GM23338 (cell line): ENCODE measurements at regions not wholly inside any gene's neighbourhood (a gene's known extent, or its start where the extent isn't known, plus 50 kb on each side); places are given as distances from the start of the nearest gene placed in this dataset.

Source experiments
- ATAC-seq: fragments of 200-7000 bp; cut with Tn5 transposase; 3 replicates; pipeline ENCODE4 v1.9.1; 2020
- DNase-seq: peaks from one replicate; pipeline ENCODE4 v3.0.0-alpha.2; 2015; ENCODE audit warnings: low spot score
- H2AFZ ChIP-seq: fragments of 200-600 bp; sonication (generic); 2 replicates; pipeline ENCODE4 v1.8.0; 2016; ENCODE audit warnings: antibody characterized with exemption, mild to moderate bottlenecking, moderate library complexity
- H3F3A ChIP-seq: fragments of 200-600 bp; sonication (generic); replicated peaks from 2 replicates; pipeline ENCODE4 v1.8.0; 2017; ENCODE audit warnings: antibody characterized with exemption, mixed run types, low read depth
- H3K27ac ChIP-seq: fragments of 200-600 bp; sonication (generic); 2 replicates; pipeline ENCODE4 v1.6.1; 2016; ENCODE audit warnings: low read depth
- H3K27me3 ChIP-seq: fragments of 200-600 bp; sonication (generic); 2 replicates; pipeline ENCODE4 v1.8.0; 2016; ENCODE audit warnings: mild to moderate bottlenecking, mixed run types, moderate library complexity; ENCODE audit not compliant: insufficient read depth
- H3K36me3 ChIP-seq: fragments of 200-600 bp; sonication (generic); 2 replicates; pipeline ENCODE4 v1.8.0; 2016; ENCODE audit warnings: mild to moderate bottlenecking; ENCODE audit not compliant: insufficient read depth
- H3K4me1 ChIP-seq: fragments of 200-600 bp; sonication (generic); 2 replicates; pipeline ENCODE4 v1.8.0; 2016; ENCODE audit warnings: mild to moderate bottlenecking, moderate library complexity; ENCODE audit not compliant: insufficient read depth
- H3K4me2 ChIP-seq: fragments of 200-600 bp; sonication (generic); 2 replicates; pipeline ENCODE4 v1.7.1; 2017; ENCODE audit warnings: mixed run types
- H3K4me3 ChIP-seq: fragments of 200-600 bp; sonication (generic); 2 replicates; pipeline ENCODE4 v1.6.1; 2016; ENCODE audit warnings: mixed run types
- H3K79me2 ChIP-seq: fragments of 200-600 bp; sonication (generic); replicated peaks from 2 replicates; pipeline ENCODE4 v1.8.0; 2017; ENCODE audit warnings: mild to moderate bottlenecking; ENCODE audit not compliant: insufficient read depth
- H3K9me2 ChIP-seq: fragments of 200-600 bp; sonication (generic); 2 replicates; pipeline ENCODE4 v1.8.0; 2017; ENCODE audit not compliant: insufficient read depth
- H4K20me1 ChIP-seq: fragments of 200-600 bp; sonication (generic); replicated peaks from 2 replicates; pipeline ENCODE4 v1.8.0; 2017; ENCODE audit warnings: mild to moderate bottlenecking; ENCODE audit not compliant: insufficient read depth
- H3K27ac Mint-ChIP-seq: 2 replicates; pipeline ENCODE4 v1.8.0; 2020; ENCODE audit warnings: inconsistent platforms, mild to moderate bottlenecking, moderate library complexity, mixed read lengths
- H3K27me3 Mint-ChIP-seq: 3 replicates; pipeline ENCODE4 v1.8.0; 2022; ENCODE audit warnings: low read depth, mild to moderate bottlenecking, moderate library complexity, mixed read lengths, inconsistent platforms; ENCODE audit not compliant: insufficient read depth, poor library complexity
- H3K36me3 Mint-ChIP-seq: 3 replicates; pipeline ENCODE4 v1.8.0; 2021; ENCODE audit warnings: low read depth, mild to moderate bottlenecking, inconsistent platforms, moderate library complexity, mixed read lengths
- H3K4me1 Mint-ChIP-seq: 3 replicates; pipeline ENCODE4 v1.8.0; 2020; ENCODE audit warnings: mild to moderate bottlenecking, inconsistent platforms, mixed read lengths
- H3K4me3 Mint-ChIP-seq: 3 replicates; pipeline ENCODE4 v1.8.0; 2021; ENCODE audit warnings: moderate library complexity, mild to moderate bottlenecking, inconsistent platforms, mixed read lengths
- H3K9me3 Mint-ChIP-seq: 3 replicates; pipeline ENCODE4 v1.8.0; 2020; ENCODE audit warnings: moderate library complexity, mild to moderate bottlenecking, inconsistent platforms, mixed read lengths
- CREB1 ChIP-seq: fragments of 250-450 bp; sonication (Bioruptor Pico); IDR thresholded peaks from 2 replicates; pipeline ENCODE4 v1.5.0; 2020; ENCODE audit warnings: low read depth, mild to moderate bottlenecking, moderate library complexity
- EZH2 ChIP-seq: fragments of 200-600 bp; sonication (generic); IDR thresholded peaks from one replicate; pipeline ENCODE4 v1.8.0; 2017; ENCODE audit warnings: antibody characterized with exemption, mild to moderate bottlenecking, low read depth; ENCODE audit not compliant: unreplicated experiment
- EZH2phosphoT487 ChIP-seq: fragments of 200-600 bp; sonication (generic); IDR thresholded peaks from one replicate; pipeline ENCODE4 v1.8.1; 2018; ENCODE audit warnings: antibody characterized with exemption; ENCODE audit not compliant: unreplicated experiment
- JUNB ChIP-seq: IDR thresholded peaks from one replicate; pipeline ENCODE4 v1.6.1; 2016; ENCODE audit warnings: antibody characterized with exemption; ENCODE audit not compliant: unreplicated experiment
- NANOG ChIP-seq: IDR thresholded peaks from 2 replicates; pipeline ENCODE4 v1.6.1; 2016; ENCODE audit warnings: antibody characterized with exemption, borderline replicate concordance
- POLR2AphosphoS5 ChIP-seq: IDR thresholded peaks from 2 replicates; pipeline ENCODE4 v1.6.1; 2016; ENCODE audit warnings: antibody characterized with exemption, low read depth
- STAT1 ChIP-seq: IDR thresholded peaks from one replicate; pipeline ENCODE4 v1.6.1; 2016; ENCODE audit warnings: antibody characterized with exemption; ENCODE audit not compliant: unreplicated experiment
- ZNF114 ChIP-seq: fragments of 250-450 bp; sonication (Bioruptor Pico); IDR thresholded peaks from 2 replicates; pipeline ENCODE4 v1.5.0; 2020; ENCODE audit warnings: mild to moderate bottlenecking, moderate library complexity
- ZNF331 ChIP-seq: fragments of 250-450 bp; sonication (Bioruptor Pico); IDR thresholded peaks from 2 replicates; pipeline ENCODE4 v1.5.0; 2020; ENCODE audit warnings: low read depth, mild to moderate bottlenecking, moderate library complexity
- TF ChIP-seq, protein P1 (sequence below): IDR thresholded peaks from 2 replicates; pipeline ENCODE4 v1.6.1; 2016; ENCODE audit warnings: antibody characterized with exemption
- TF ChIP-seq, protein P2 (sequence below): IDR thresholded peaks from one replicate; pipeline ENCODE4 v1.6.1; 2018; ENCODE audit warnings: antibody characterized with exemption; ENCODE audit not compliant: unreplicated experiment
- TF ChIP-seq, protein P3 (sequence below): fragments of 250-450 bp; sonication (Bioruptor Pico); IDR thresholded peaks from 2 replicates; pipeline ENCODE4 v1.5.0; 2020; ENCODE audit warnings: mild to moderate bottlenecking, moderate library complexity

- TF ChIP-seq STAT1: no peak
- TF ChIP-seq JUNB: no peak
- TF ChIP-seq NANOG: no peak
Observed at GRCh38 chr10:33955676-33956075, 621.2 kb upstream of the NRP1 start (continued).

DNA sequence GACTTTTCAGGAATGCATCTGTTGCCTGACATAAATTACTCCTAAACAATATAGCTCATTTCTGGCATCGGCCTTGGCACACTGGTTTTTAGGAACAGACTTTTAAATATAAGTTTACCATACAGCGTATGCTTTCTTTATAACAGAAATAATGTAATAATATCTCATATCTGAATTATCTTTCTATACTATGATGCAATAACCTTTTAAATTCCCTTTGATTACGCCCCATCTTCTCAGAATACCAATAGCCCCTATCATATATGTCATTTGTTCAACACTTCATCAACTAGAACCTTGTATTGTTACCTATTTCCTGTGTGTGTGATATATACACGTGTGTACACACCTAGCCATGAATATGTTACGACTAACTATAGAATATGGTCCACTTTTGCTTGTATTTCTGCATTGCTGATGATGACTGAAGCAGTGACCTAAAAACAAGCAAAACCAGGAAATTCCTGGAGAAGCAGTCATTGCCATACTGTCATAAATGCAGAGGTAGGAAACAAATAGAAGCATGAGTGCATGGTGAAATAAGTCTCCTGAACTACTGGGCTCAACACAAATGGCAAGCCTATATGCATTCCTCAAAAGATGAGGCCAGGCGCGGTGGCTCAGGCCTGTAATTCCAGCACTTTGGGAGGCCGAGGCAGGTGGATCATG, 618.4 kb upstream of the NRP1 start:
- Mint-ChIP-seq H3K9me3 (peaks cover 13% of the 10 kb centered on the region), H3K36me3 (peaks cover 3% of the 10 kb centered on the region; the same call in 1 of the 3 replicates), H3K4me3 (no peak overlapping the region), H3K4me1 (peaks cover 7% of the 10 kb centered on the region; the same call in 2 of the 3 replicates), H3K27ac (no peak overlapping the region), H3K27me3 (no peaks in the 10 kb centered on the region)
- no peak for ATAC-seq
- peaks cover 6% of the 10 kb centered on the region; the same call in 1 of the 2 replicates for H3K9me2 ChIP-seq
- no peak overlapping the region for H3K4me2 ChIP-seq
- H3K4me3 ChIP-seq: no peak overlapping the region
- H3K36me3 ChIP-seq: no peaks in the 10 kb centered on the region
- no peaks in the 10 kb centered on the region for H3K27me3 ChIP-seq
- H4K20me1 ChIP-seq: no peaks in the 10 kb centered on the region
- H3K27ac ChIP-seq: no peak overlapping the region
- DNase-seq: no peak
- no peaks in the 10 kb centered on the region for H3F3A ChIP-seq
- H2AFZ ChIP-seq: no peak overlapping the region
- no peaks in the 10 kb centered on the region for H3K79me2 ChIP-seq
- no peaks in the 10 kb centered on the region for H3K4me1 ChIP-seq
- no peak for TF ChIP-seq STAT1
- TF ChIP-seq, protein P1, sequence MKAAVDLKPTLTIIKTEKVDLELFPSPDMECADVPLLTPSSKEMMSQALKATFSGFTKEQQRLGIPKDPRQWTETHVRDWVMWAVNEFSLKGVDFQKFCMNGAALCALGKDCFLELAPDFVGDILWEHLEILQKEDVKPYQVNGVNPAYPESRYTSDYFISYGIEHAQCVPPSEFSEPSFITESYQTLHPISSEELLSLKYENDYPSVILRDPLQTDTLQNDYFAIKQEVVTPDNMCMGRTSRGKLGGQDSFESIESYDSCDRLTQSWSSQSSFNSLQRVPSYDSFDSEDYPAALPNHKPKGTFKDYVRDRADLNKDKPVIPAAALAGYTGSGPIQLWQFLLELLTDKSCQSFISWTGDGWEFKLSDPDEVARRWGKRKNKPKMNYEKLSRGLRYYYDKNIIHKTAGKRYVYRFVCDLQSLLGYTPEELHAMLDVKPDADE: no peak
- TF ChIP-seq, protein P2, sequence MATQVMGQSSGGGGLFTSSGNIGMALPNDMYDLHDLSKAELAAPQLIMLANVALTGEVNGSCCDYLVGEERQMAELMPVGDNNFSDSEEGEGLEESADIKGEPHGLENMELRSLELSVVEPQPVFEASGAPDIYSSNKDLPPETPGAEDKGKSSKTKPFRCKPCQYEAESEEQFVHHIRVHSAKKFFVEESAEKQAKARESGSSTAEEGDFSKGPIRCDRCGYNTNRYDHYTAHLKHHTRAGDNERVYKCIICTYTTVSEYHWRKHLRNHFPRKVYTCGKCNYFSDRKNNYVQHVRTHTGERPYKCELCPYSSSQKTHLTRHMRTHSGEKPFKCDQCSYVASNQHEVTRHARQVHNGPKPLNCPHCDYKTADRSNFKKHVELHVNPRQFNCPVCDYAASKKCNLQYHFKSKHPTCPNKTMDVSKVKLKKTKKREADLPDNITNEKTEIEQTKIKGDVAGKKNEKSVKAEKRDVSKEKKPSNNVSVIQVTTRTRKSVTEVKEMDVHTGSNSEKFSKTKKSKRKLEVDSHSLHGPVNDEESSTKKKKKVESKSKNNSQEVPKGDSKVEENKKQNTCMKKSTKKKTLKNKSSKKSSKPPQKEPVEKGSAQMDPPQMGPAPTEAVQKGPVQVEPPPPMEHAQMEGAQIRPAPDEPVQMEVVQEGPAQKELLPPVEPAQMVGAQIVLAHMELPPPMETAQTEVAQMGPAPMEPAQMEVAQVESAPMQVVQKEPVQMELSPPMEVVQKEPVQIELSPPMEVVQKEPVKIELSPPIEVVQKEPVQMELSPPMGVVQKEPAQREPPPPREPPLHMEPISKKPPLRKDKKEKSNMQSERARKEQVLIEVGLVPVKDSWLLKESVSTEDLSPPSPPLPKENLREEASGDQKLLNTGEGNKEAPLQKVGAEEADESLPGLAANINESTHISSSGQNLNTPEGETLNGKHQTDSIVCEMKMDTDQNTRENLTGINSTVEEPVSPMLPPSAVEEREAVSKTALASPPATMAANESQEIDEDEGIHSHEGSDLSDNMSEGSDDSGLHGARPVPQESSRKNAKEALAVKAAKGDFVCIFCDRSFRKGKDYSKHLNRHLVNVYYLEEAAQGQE: no peak
- TF ChIP-seq EZH2phosphoT487: no peak
- TF ChIP-seq ZNF114 (CRISPR knock-in tag): no peak
- TF ChIP-seq ZNF331 (CRISPR knock-in tag): no peak
- TF ChIP-seq, protein P3, sequence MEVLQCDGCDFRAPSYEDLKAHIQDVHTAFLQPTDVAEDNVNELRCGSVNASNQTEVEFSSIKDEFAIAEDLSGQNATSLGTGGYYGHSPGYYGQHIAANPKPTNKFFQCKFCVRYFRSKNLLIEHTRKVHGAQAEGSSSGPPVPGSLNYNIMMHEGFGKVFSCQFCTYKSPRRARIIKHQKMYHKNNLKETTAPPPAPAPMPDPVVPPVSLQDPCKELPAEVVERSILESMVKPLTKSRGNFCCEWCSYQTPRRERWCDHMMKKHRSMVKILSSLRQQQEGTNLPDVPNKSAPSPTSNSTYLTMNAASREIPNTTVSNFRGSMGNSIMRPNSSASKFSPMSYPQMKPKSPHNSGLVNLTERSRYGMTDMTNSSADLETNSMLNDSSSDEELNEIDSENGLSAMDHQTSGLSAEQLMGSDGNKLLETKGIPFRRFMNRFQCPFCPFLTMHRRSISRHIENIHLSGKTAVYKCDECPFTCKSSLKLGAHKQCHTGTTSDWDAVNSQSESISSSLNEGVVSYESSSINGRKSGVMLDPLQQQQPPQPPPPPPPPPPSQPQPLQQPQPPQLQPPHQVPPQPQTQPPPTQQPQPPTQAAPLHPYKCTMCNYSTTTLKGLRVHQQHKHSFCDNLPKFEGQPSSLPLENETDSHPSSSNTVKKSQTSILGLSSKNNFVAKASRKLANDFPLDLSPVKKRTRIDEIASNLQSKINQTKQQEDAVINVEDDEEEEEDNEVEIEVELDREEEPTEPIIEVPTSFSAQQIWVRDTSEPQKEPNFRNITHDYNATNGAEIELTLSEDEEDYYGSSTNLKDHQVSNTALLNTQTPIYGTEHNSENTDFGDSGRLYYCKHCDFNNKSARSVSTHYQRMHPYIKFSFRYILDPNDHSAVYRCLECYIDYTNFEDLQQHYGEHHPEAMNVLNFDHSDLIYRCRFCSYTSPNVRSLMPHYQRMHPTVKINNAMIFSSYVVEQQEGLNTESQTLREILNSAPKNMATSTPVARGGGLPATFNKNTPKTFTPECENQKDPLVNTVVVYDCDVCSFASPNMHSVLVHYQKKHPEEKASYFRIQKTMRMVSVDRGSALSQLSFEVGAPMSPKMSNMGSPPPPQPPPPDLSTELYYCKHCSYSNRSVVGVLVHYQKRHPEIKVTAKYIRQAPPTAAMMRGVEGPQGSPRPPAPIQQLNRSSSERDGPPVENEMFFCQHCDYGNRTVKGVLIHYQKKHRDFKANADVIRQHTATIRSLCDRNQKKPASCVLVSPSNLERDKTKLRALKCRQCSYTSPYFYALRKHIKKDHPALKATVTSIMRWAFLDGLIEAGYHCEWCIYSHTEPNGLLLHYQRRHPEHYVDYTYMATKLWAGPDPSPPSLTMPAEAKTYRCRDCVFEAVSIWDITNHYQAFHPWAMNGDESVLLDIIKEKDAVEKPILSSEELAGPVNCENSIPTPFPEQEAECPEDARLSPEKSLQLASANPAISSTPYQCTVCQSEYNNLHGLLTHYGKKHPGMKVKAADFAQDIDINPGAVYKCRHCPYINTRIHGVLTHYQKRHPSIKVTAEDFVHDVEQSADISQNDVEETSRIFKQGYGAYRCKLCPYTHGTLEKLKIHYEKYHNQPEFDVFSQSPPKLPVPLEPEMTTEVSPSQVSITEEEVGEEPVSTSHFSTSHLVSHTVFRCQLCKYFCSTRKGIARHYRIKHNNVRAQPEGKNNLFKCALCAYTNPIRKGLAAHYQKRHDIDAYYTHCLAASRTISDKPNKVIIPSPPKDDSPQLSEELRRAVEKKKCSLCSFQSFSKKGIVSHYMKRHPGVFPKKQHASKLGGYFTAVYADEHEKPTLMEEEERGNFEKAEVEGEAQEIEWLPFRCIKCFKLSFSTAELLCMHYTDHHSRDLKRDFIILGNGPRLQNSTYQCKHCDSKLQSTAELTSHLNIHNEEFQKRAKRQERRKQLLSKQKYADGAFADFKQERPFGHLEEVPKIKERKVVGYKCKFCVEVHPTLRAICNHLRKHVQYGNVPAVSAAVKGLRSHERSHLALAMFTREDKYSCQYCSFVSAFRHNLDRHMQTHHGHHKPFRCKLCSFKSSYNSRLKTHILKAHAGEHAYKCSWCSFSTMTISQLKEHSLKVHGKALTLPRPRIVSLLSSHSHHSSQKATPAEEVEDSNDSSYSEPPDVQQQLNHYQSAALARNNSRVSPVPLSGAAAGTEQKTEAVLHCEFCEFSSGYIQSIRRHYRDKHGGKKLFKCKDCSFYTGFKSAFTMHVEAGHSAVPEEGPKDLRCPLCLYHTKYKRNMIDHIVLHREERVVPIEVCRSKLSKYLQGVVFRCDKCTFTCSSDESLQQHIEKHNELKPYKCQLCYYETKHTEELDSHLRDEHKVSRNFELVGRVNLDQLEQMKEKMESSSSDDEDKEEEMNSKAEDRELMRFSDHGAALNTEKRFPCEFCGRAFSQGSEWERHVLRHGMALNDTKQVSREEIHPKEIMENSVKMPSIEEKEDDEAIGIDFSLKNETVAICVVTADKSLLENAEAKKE (CRISPR knock-in tag): no peak
- TF ChIP-seq EZH2: no peak
- TF ChIP-seq NANOG: no peak
- no peak for TF ChIP-seq JUNB
- no peak for TF ChIP-seq POLR2AphosphoS5
- no peak for TF ChIP-seq CREB1 (CRISPR knock-in tag)
